GM12874 (cell line): ENCODE measurements at regions not wholly inside any gene's neighbourhood (a gene's known extent, or its start where the extent isn't known, plus 50 kb on each side); places are given as distances from the start of the nearest gene placed in this dataset.

Experiments
- CTCF ChIP-seq: IDR thresholded peaks from 2 replicates; pipeline ENCODE4 v1.5.1; 2011; ENCODE audit warnings: low read depth, mild to moderate bottlenecking, control low read depth, low read length, moderate library complexity; ENCODE audit not compliant: insufficient read depth

- TF ChIP-seq CTCF, result no peak
Observed at GRCh38 chr10:93221171-93221496, 147.4 kb downstream of the CYP26A1 start.

- TF ChIP-seq CTCF, result no peak
Observed at GRCh38 chr10:93221521-93221920, 147.8 kb downstream of the CYP26A1 start.

GRCh38 chr10:93222211-93222754 lies 148.6 kb downstream of the CYP26A1 start:
- no peak for TF ChIP-seq CTCF

GRCh38 chr10:93222876-93223275 lies 149.2 kb downstream of the CYP26A1 start:
- TF ChIP-seq CTCF, result no peak

GRCh38 chr10:93223336-93223735 lies 149.6 kb downstream of the CYP26A1 start:
- no peak for TF ChIP-seq CTCF

- TF ChIP-seq CTCF, result peak; percentile 8; the same call in 1 of the 2 replicates
Observed at GRCh38 chr10:93224005-93224779, 150.5 kb downstream of the CYP26A1 start.

- TF ChIP-seq CTCF, result no peak
Observed at GRCh38 chr10:93225938-93226337, 152.2 kb downstream of the CYP26A1 start.

- no peak for TF ChIP-seq CTCF
Observed at GRCh38 chr10:93226619-93227018, 152.9 kb downstream of the CYP26A1 start.
